ENCODE measurements at regions not wholly inside any gene's neighbourhood (a gene's known extent, or its start where the extent isn't known, plus 50 kb on each side); places are given as distances from the start of the nearest gene placed in this dataset.

- no peaks in the 10 kb centered on the region for H3K27me3 ChIP-seq
- ATAC-seq: peak; percentile 78
- 37% methylated on average over 7 of the region's 7 CpGs for WGBS, 2 donors
- H3K36me3 ChIP-seq (replicated peaks in 1 of 2; ENCODE audit: insufficient read depth in 1 of 2, low read depth in 2 of 2): no peaks in the 10 kb centered on the region
- peak in 3 of 4 donors; percentile 21 to 33 (median 27) for DNase-seq
- H3K4me1 ChIP-seq: peaks cover 28% of the 10 kb centered on the region
- no peak overlapping the region for H3K4me3 ChIP-seq
- intact Hi-C loops (cut with DNase I): no loop called here
- TF ChIP-seq POLR2A (IDR thresholded peaks at IDR 0.05) (no peak), CTCF (IDR thresholded peaks at IDR 0.05) (no peak)
- H3K27ac ChIP-seq: peak overlapping the region in 2 of 4 donors; percentile 26 to 38
- no peaks in the 10 kb centered on the region for H3K9me3 ChIP-seq
These were observed 184.0 kb downstream of the CYLD start for GRCh38 chr16:50925758-50926357.

GRCh38 chr16:50924759-50925545 is 183.1 kb downstream of the CYLD start:
- intact Hi-C loops (cut with DNase I): no loop called here
- TF ChIP-seq POLR2A (IDR thresholded peaks at IDR 0.05) (no peak), CTCF (IDR thresholded peaks at IDR 0.05) (no peak)
- Histone ChIP-seq H3K27me3 (no peaks in the 10 kb centered on the region), H3K36me3 (replicated peaks in 1 of 2; ENCODE audit: insufficient read depth in 1 of 2, low read depth in 2 of 2) (no peaks in the 10 kb centered on the region), H3K4me3 (no peak overlapping the region), H3K27ac (peak overlapping the region in 2 of 4 donors; percentile 26 to 38), H3K4me1 (peaks cover 28% of the 10 kb centered on the region), H3K9me3 (no peaks in the 10 kb centered on the region)
- 79 to 89% methylated on average over 8 of the region's 8 CpGs for WGBS, 2 donors
- DNase-seq (peak in 1 of 4 donors; percentile 26), ATAC-seq (no peak)

GRCh38 chr16:50917950-50918703 is 176.2 kb downstream of the CYLD start:
- no peaks in the 10 kb centered on the region for H3K27me3 ChIP-seq
- no peak overlapping the region for H3K27ac ChIP-seq
- ATAC-seq (no peak), DNase-seq (no peak)
- intact Hi-C loops (cut with DNase I): no loop called here
- 71 to 77% methylated on average over 15 to 16 of the region's 16 CpGs for WGBS, 2 donors
- TF ChIP-seq POLR2A (IDR thresholded peaks at IDR 0.05) (no peak), CTCF (IDR thresholded peaks at IDR 0.05) (no peak)
- H3K4me3 ChIP-seq: no peak overlapping the region
- H3K4me1 ChIP-seq: no peaks in the 10 kb centered on the region
- H3K36me3 ChIP-seq (replicated peaks in 1 of 2; ENCODE audit: insufficient read depth in 1 of 2, low read depth in 2 of 2): no peaks in the 10 kb centered on the region
- H3K9me3 ChIP-seq: no peaks in the 10 kb centered on the region

- ATAC-seq (no peak), DNase-seq (no peak)
- Histone ChIP-seq H3K4me1 (no peaks in the 10 kb centered on the region), H3K9me3 (no peaks in the 10 kb centered on the region), H3K36me3 (replicated peaks in 1 of 2; ENCODE audit: insufficient read depth in 1 of 2, low read depth in 2 of 2) (no peaks in the 10 kb centered on the region), H3K4me3 (no peak overlapping the region), H3K27me3 (no peaks in the 10 kb centered on the region), H3K27ac (no peak overlapping the region)
- intact Hi-C loops (cut with DNase I): no loop called here
- TF ChIP-seq POLR2A (IDR thresholded peaks at IDR 0.05) (no peak), CTCF (IDR thresholded peaks at IDR 0.05) (no peak)
These were observed 174.2 kb downstream of the CYLD start for GRCh38 chr16:50916040-50916439.
